ENCODE measurements at regions not wholly inside any gene's neighbourhood (a gene's known extent, or its start where the extent isn't known, plus 50 kb on each side); places are given as distances from the start of the nearest gene placed in this dataset.

DNA sequence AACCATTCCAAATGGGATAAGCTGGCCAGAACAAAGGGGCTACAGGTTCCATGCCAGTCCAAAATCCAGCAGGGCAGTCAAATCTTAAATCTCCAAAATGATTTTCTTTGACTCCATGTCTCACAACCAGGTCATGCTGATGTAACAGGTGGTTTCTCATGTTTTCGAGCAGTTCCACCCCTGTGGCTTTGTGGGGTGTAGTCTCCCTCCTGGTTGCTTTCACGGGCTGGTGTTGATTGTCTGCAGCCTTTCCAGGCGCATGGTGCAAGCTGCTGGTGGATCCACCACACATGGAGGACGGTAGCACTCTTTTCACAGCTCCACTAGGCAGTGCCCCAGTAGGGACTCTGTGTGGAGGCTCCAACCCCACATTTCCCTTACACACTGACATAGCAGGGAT lies 425.5 kb upstream of the FTMT start:
- Histone ChIP-seq H3K4me1 (ENCODE audit: insufficient read depth, low read length) (no peaks in the 10 kb centered on the region), H3K79me2 (ENCODE audit: insufficient read depth, low read length) (no peaks in the 10 kb centered on the region), H2AFZ (ENCODE audit: low read length) (no peak overlapping the region), H3K4me2 (ENCODE audit: insufficient read depth, low read length) (no peak overlapping the region), H3K27me3 (ENCODE audit: insufficient read depth, low read length) (no peaks in the 10 kb centered on the region), H3K27ac (ENCODE audit: low read depth, low read length) (no peak overlapping the region), H3K4me3 (ENCODE audit: insufficient read depth, low read length) (no peak overlapping the region), H3K36me3 (ENCODE audit: insufficient read depth, low read length) (no peaks in the 10 kb centered on the region), H4K20me1 (ENCODE audit: insufficient read depth, low read length) (no peaks in the 10 kb centered on the region), H3K9me3 (ENCODE audit: low read depth, low read length) (no peaks in the 10 kb centered on the region)
- TF ChIP-seq, protein P1, sequence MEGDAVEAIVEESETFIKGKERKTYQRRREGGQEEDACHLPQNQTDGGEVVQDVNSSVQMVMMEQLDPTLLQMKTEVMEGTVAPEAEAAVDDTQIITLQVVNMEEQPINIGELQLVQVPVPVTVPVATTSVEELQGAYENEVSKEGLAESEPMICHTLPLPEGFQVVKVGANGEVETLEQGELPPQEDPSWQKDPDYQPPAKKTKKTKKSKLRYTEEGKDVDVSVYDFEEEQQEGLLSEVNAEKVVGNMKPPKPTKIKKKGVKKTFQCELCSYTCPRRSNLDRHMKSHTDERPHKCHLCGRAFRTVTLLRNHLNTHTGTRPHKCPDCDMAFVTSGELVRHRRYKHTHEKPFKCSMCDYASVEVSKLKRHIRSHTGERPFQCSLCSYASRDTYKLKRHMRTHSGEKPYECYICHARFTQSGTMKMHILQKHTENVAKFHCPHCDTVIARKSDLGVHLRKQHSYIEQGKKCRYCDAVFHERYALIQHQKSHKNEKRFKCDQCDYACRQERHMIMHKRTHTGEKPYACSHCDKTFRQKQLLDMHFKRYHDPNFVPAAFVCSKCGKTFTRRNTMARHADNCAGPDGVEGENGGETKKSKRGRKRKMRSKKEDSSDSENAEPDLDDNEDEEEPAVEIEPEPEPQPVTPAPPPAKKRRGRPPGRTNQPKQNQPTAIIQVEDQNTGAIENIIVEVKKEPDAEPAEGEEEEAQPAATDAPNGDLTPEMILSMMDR (IDR thresholded peaks at IDR 0.05; ENCODE audit: extremely low read depth, low read depth, low read length): no peak
- DNase-seq (ENCODE audit: insufficient read length, low spot score, missing footprints): no peak

DNA sequence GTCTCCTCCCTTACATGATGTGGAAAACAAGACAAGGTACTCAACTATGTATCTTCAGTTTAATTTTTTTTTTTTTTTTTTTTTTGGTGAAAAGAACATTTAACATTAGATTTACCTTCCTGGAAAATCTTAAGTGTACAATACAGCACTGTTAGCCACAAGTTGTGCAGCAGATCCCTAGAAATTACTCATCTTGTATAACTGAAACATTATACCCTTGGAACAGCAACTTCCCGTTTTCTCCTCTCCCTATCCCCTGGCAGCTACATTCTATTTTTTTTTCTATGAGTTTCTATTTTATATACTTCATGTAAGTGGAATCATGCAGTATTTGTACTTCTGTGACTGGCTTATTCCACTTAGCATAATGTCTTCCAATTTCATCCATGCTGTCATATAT lies 421.9 kb upstream of the FTMT start:
- TF ChIP-seq, protein P1 (IDR thresholded peaks at IDR 0.05; ENCODE audit: extremely low read depth, low read depth, low read length): no peak
- Histone ChIP-seq H3K4me2 (ENCODE audit: insufficient read depth, low read length) (no peak overlapping the region), H2AFZ (ENCODE audit: low read length) (no peak overlapping the region), H3K27me3 (ENCODE audit: insufficient read depth, low read length) (no peaks in the 10 kb centered on the region), H3K9me3 (ENCODE audit: low read depth, low read length) (no peaks in the 10 kb centered on the region), H4K20me1 (ENCODE audit: insufficient read depth, low read length) (no peaks in the 10 kb centered on the region), H3K4me3 (ENCODE audit: insufficient read depth, low read length) (no peak overlapping the region), H3K36me3 (ENCODE audit: insufficient read depth, low read length) (no peaks in the 10 kb centered on the region), H3K4me1 (ENCODE audit: insufficient read depth, low read length) (no peaks in the 10 kb centered on the region), H3K27ac (ENCODE audit: low read depth, low read length) (no peak overlapping the region), H3K79me2 (ENCODE audit: insufficient read depth, low read length) (no peaks in the 10 kb centered on the region)
- DNase-seq (ENCODE audit: insufficient read length, low spot score, missing footprints): no peak

DNA sequence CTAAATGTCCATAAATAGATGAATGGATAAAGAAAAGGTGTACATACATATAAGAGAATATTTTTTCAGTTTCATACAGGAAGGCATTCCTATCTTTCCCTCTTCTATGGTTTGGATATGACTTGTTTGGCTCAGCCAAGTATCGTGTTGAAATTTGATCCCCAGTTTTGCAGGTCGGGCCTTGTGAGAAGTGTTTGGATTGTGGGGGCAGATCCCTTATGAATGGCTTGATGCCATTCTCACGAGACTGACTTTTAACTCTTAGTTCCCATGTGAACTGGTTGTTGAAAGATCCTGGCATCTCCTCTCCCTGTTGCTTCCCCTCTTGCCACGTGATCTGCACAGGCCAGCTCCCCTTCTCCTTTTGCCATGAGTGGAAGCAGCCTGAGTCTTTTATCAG lies 421.1 kb upstream of the FTMT start:
- no peaks in the 10 kb centered on the region for H3K4me1 ChIP-seq (ENCODE audit: insufficient read depth, low read length)
- H3K4me3 ChIP-seq (ENCODE audit: insufficient read depth, low read length): no peak overlapping the region
- no peak overlapping the region for H2AFZ ChIP-seq (ENCODE audit: low read length)
- H3K4me2 ChIP-seq (ENCODE audit: insufficient read depth, low read length): no peak overlapping the region
- H3K27me3 ChIP-seq (ENCODE audit: insufficient read depth, low read length): no peaks in the 10 kb centered on the region
- TF ChIP-seq, protein P1 (IDR thresholded peaks at IDR 0.05; ENCODE audit: extremely low read depth, low read depth, low read length): no peak
- no peak for DNase-seq (ENCODE audit: insufficient read length, low spot score, missing footprints)
- H3K27ac ChIP-seq (ENCODE audit: low read depth, low read length): no peak overlapping the region
- no peaks in the 10 kb centered on the region for H3K79me2 ChIP-seq (ENCODE audit: insufficient read depth, low read length)
- H3K36me3 ChIP-seq (ENCODE audit: insufficient read depth, low read length): no peaks in the 10 kb centered on the region
- no peaks in the 10 kb centered on the region for H4K20me1 ChIP-seq (ENCODE audit: insufficient read depth, low read length)
- H3K9me3 ChIP-seq (ENCODE audit: low read depth, low read length): no peaks in the 10 kb centered on the region

DNA sequence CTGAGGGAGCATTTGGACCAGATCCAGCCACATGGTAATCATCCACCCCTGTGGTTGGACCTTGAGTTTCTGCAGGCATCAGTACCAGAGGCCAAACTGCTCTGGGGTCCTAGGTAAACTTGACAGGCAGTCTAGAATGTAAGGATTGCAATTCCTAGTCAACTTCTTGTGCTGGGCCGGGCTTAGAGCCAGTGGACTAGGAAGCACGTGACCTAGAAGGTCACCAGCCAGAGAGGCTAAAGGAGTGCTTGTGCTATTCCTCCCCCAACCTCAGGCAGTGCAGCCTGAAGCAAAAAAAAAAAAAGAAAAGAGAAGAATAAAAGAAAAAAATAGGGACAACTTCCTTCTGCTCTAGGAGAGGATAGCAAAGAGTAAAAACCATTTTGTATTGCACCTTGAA lies 406.2 kb upstream of the FTMT start:
- no peaks in the 10 kb centered on the region for H3K4me1 ChIP-seq (ENCODE audit: insufficient read depth, low read length)
- no peak overlapping the region for H3K4me3 ChIP-seq (ENCODE audit: insufficient read depth, low read length)
- no peaks in the 10 kb centered on the region for H3K27me3 ChIP-seq (ENCODE audit: insufficient read depth, low read length)
- no peak overlapping the region for H3K27ac ChIP-seq (ENCODE audit: low read depth, low read length)
- H3K4me2 ChIP-seq (ENCODE audit: insufficient read depth, low read length): no peak overlapping the region
- H3K9me3 ChIP-seq (ENCODE audit: low read depth, low read length): no peaks in the 10 kb centered on the region
- TF ChIP-seq, protein P1 (IDR thresholded peaks at IDR 0.05; ENCODE audit: extremely low read depth, low read depth, low read length): no peak
- DNase-seq (ENCODE audit: insufficient read length, low spot score, missing footprints): no peak
- H3K36me3 ChIP-seq (ENCODE audit: insufficient read depth, low read length): no peaks in the 10 kb centered on the region
- no peak overlapping the region for H2AFZ ChIP-seq (ENCODE audit: low read length)
- no peaks in the 10 kb centered on the region for H3K79me2 ChIP-seq (ENCODE audit: insufficient read depth, low read length)
- H4K20me1 ChIP-seq (ENCODE audit: insufficient read depth, low read length): no peaks in the 10 kb centered on the region

All from osteoblast (primary cell).